GM12878 (cell line): ENCODE measurements at regions not wholly inside any gene's neighbourhood (a gene's known extent, or its start where the extent isn't known, plus 50 kb on each side); places are given as distances from the start of the nearest gene placed in this dataset.
A peak's percentile ranks its signal among the peaks of the same experiment; 100 is the strongest.

ENCODE experiments used
- ATF2 ChIP-seq: IDR thresholded peaks from 2 replicates; pipeline ENCODE4 v1.6.1; 2012; ENCODE audit warnings: low read length, inconsistent platforms
- ATF7 ChIP-seq: fragments of 450-650 bp; IDR thresholded peaks from 2 replicates; pipeline ENCODE4 v1.6.1; 2016; ENCODE audit warnings: low read depth, mild to moderate bottlenecking
- BHLHE40 ChIP-seq, 2 experiments: fragments of 450-650 bp in 1 of 2; IDR thresholded peaks; 2 replicates each; pipeline ENCODE4 v1.6.1; 2011 to 2017; ENCODE audit warnings: low read depth in 2 of 2, borderline replicate concordance in 1 of 2, improper control_type of control experiment in 1 of 2, low read length in 1 of 2, mild to moderate bottlenecking in 1 of 2
- BMI1 ChIP-seq: fragments of 450-650 bp; IDR thresholded peaks from 2 replicates; pipeline ENCODE4 v1.6.1; 2016; ENCODE audit warnings: mild to moderate bottlenecking, moderate library complexity, borderline replicate concordance
- CBX5 ChIP-seq: sonication (generic); IDR thresholded peaks from 2 replicates; pipeline ENCODE4 v1.6.1; 2016; ENCODE audit warnings: low read depth, moderate library complexity, mild to moderate bottlenecking, inconsistent platforms
- CREB1 ChIP-seq: IDR thresholded peaks from 2 replicates; pipeline ENCODE4 v1.6.1; 2012; ENCODE audit warnings: low read depth, mild to moderate bottlenecking, inconsistent platforms
- DPF2 ChIP-seq: fragments of 450-650 bp; IDR thresholded peaks from 2 replicates; pipeline ENCODE4 v1.6.1; 2017; ENCODE audit warnings: mild to moderate bottlenecking
- HDAC6 ChIP-seq: fragments of 200-600 bp; sonication (generic); IDR thresholded peaks from one replicate; pipeline ENCODE4 v1.8.0; 2017; ENCODE audit warnings: antibody characterized with exemption; ENCODE audit not compliant: unreplicated experiment
- MEF2A ChIP-seq: IDR thresholded peaks from 2 replicates; pipeline ENCODE4 v1.6.1; 2011; ENCODE audit warnings: low read depth, mild to moderate bottlenecking, low read length, moderate library complexity; ENCODE audit not compliant: insufficient read depth
- MTA3 ChIP-seq: IDR thresholded peaks from 2 replicates; pipeline ENCODE4 v1.6.1; 2012; ENCODE audit warnings: low read length, inconsistent platforms, borderline replicate concordance
- MXI1 ChIP-seq: fragments of 150-350 bp; IDR thresholded peaks from 2 replicates; pipeline ENCODE4 v1.6.1; 2011; ENCODE audit warnings: low read depth, mild to moderate bottlenecking, inconsistent platforms, low read length, improper control_type of control experiment
- NFIC ChIP-seq: IDR thresholded peaks from 2 replicates; pipeline ENCODE4 v1.6.1; 2012; ENCODE audit warnings: low read depth, mild to moderate bottlenecking, inconsistent platforms, low read length, moderate library complexity
- PAX5 ChIP-seq: IDR thresholded peaks from 2 replicates; pipeline ENCODE4 v1.6.1; 2011; ENCODE audit warnings: low read depth, low read length, borderline replicate concordance
- RAD21 ChIP-seq: IDR thresholded peaks from 2 replicates; pipeline ENCODE4 v1.6.1; 2011; ENCODE audit warnings: mild to moderate bottlenecking, low read depth, low read length, moderate library complexity; ENCODE audit not compliant: insufficient read depth
- RCOR1 ChIP-seq: conservative IDR thresholded peaks from 2 replicates; pipeline ENCODE4 v1.6.1; 2012; ENCODE audit warnings: low read depth, low read length, improper control_type of control experiment
- RELB ChIP-seq: fragments of 450-650 bp; IDR thresholded peaks from 2 replicates; pipeline ENCODE4 v1.6.1; 2017; ENCODE audit warnings: low read depth, mild to moderate bottlenecking, moderate library complexity
- SP1 ChIP-seq: IDR thresholded peaks from one replicate; pipeline ENCODE4 v1.6.1; 2011; ENCODE audit warnings: low read depth, low read length
- SPI1 ChIP-seq: IDR thresholded peaks from 2 replicates; pipeline ENCODE4 v1.6.1; 2011; ENCODE audit warnings: low read depth, mild to moderate bottlenecking, low read length, moderate library complexity, borderline replicate concordance; ENCODE audit not compliant: insufficient read depth
- TBL1XR1 ChIP-seq: IDR thresholded peaks from 2 replicates; pipeline ENCODE4 v1.6.1; 2012; ENCODE audit warnings: low read depth, low read length, improper control_type of control experiment
- TCF7 ChIP-seq: IDR thresholded peaks from 2 replicates; pipeline ENCODE4 v1.6.1; 2014; ENCODE audit warnings: antibody characterized with exemption, borderline replicate concordance
- TF ChIP-seq, protein P1 (sequence below): IDR thresholded peaks from 2 replicates; pipeline ENCODE4 v1.6.1; 2012; ENCODE audit warnings: low read depth, low read length, improper control_type of control experiment
- TF ChIP-seq, protein P2 (sequence below): fragments of 150-350 bp; IDR thresholded peaks from 2 replicates; pipeline ENCODE4 v1.6.1; 2014; ENCODE audit warnings: mild to moderate bottlenecking, low read depth, low read length
- TF ChIP-seq, protein P3 (sequence below): IDR thresholded peaks from 2 replicates; pipeline ENCODE4 v1.6.1; 2011; ENCODE audit warnings: borderline replicate concordance, low read depth, mild to moderate bottlenecking, moderate library complexity, low read length; ENCODE audit not compliant: insufficient read depth, poor library complexity, severe bottlenecking

- peak; percentile 97 for TF ChIP-seq TBL1XR1
- peak; percentile 79; the same call in 1 of the 2 replicates for TF ChIP-seq MEF2A
- TF ChIP-seq CREB1, result peak; percentile 56; the same call in 1 of the 2 replicates
- TF ChIP-seq, protein P1, sequence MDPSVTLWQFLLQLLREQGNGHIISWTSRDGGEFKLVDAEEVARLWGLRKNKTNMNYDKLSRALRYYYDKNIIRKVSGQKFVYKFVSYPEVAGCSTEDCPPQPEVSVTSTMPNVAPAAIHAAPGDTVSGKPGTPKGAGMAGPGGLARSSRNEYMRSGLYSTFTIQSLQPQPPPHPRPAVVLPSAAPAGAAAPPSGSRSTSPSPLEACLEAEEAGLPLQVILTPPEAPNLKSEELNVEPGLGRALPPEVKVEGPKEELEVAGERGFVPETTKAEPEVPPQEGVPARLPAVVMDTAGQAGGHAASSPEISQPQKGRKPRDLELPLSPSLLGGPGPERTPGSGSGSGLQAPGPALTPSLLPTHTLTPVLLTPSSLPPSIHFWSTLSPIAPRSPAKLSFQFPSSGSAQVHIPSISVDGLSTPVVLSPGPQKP, result no peak
- peak; percentile 99 for TF ChIP-seq NFIC
- TF ChIP-seq SPI1, result no peak
- peak; percentile 99 for TF ChIP-seq ATF2
- TF ChIP-seq MTA3, result peak; percentile 93; the same call in 1 of the 2 replicates
- peak; percentile 49; the same call in 1 of the 2 replicates for TF ChIP-seq BMI1
- peak; percentile 74 for TF ChIP-seq MXI1
- peak; percentile 69; the same call in 1 of the 2 replicates for TF ChIP-seq RCOR1
- peak; percentile 91 to 96 for TF ChIP-seq BHLHE40 (IDR thresholded peaks at IDR 0.05; ENCODE audit: borderline replicate concordance in 1 of 2, low read depth in 2 of 2, low read length in 1 of 2)
- TF ChIP-seq, protein P2, sequence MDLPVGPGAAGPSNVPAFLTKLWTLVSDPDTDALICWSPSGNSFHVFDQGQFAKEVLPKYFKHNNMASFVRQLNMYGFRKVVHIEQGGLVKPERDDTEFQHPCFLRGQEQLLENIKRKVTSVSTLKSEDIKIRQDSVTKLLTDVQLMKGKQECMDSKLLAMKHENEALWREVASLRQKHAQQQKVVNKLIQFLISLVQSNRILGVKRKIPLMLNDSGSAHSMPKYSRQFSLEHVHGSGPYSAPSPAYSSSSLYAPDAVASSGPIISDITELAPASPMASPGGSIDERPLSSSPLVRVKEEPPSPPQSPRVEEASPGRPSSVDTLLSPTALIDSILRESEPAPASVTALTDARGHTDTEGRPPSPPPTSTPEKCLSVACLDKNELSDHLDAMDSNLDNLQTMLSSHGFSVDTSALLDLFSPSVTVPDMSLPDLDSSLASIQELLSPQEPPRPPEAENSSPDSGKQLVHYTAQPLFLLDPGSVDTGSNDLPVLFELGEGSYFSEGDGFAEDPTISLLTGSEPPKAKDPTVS, result no peak
- peak; percentile 62; the same call in 1 of the 2 replicates for TF ChIP-seq PAX5
- 0 out of 2 replicates have a peak, but pooled peaks have one; percentile 70 for TF ChIP-seq CBX5
- TF ChIP-seq, protein P3, sequence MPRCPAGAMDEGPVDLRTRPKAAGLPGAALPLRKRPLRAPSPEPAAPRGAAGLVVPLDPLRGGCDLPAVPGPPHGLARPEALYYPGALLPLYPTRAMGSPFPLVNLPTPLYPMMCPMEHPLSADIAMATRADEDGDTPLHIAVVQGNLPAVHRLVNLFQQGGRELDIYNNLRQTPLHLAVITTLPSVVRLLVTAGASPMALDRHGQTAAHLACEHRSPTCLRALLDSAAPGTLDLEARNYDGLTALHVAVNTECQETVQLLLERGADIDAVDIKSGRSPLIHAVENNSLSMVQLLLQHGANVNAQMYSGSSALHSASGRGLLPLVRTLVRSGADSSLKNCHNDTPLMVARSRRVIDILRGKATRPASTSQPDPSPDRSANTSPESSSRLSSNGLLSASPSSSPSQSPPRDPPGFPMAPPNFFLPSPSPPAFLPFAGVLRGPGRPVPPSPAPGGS, result peak; percentile 97
- TF ChIP-seq TCF7, result peak; percentile 74
- no peak for TF ChIP-seq HDAC6
- TF ChIP-seq RAD21, result peak; percentile 95
- TF ChIP-seq DPF2, result peak; percentile 80
- TF ChIP-seq RELB, result peak; percentile 93
- TF ChIP-seq SP1, result no peak
- peak; percentile 80 for TF ChIP-seq ATF7
These were observed 124.5 kb downstream of the ZNF648 start (continued) for GRCh38 chr1:181936768-181937581.
